SK-N-DZ (cell line): ENCODE measurements at regions not wholly inside any gene's neighbourhood (a gene's known extent, or its start where the extent isn't known, plus 50 kb on each side); places are given as distances from the start of the nearest gene placed in this dataset.
"Not testable (repeated sequence)": the region's sequence is repeated elsewhere in the genome, so short reads cannot be mapped to it uniquely, and the experiment has no call there.

Experiments used
- DNase-seq: peaks from one replicate; pipeline ENCODE4 v3.0.0-alpha.2; 2015; ENCODE audit warnings: low spot score

- no peak for DNase-seq
Measured at GRCh38 chr14:89699071-89699470, 255.5 kb downstream of the EFCAB11 start.

- no peak for DNase-seq
Measured at GRCh38 chr14:89697281-89698060, 257.1 kb downstream of the EFCAB11 start.

- no peak for DNase-seq
Measured at GRCh38 chr14:89695846-89696245, 258.7 kb downstream of the EFCAB11 start.

- no peak for DNase-seq
Measured at GRCh38 chr14:89690139-89690538, 264.4 kb downstream of the EFCAB11 start.

- DNase-seq: not testable (repeated sequence)
Measured at GRCh38 chr14:89689711-89690110, 264.8 kb downstream of the EFCAB11 start.

GRCh38 chr14:89688507-89689211 is 265.9 kb downstream of the EFCAB11 start:
- DNase-seq: no peak

GRCh38 chr14:89687129-89687528 is 267.4 kb downstream of the EFCAB11 start:
- not testable (repeated sequence) for DNase-seq

GRCh38 chr14:89684139-89684538 is 267.1 kb upstream of the FOXN3 start:
- DNase-seq: no peak

GRCh38 chr14:89681086-89682018 is 264.3 kb upstream of the FOXN3 start:
- no peak for DNase-seq

GRCh38 chr14:89680156-89680555 is 263.1 kb upstream of the FOXN3 start:
- no peak for DNase-seq

- no peak for DNase-seq
Measured at GRCh38 chr14:89678768-89679167, 261.7 kb upstream of the FOXN3 start.

GRCh38 chr14:89675590-89675989 is 258.6 kb upstream of the FOXN3 start:
- no peak for DNase-seq

GRCh38 chr14:89674936-89675335 is 257.9 kb upstream of the FOXN3 start:
- no peak for DNase-seq

GRCh38 chr14:89674240-89674639 is 257.2 kb upstream of the FOXN3 start:
- DNase-seq: no peak

- no peak for DNase-seq
Measured at GRCh38 chr14:89673512-89674225, 256.6 kb upstream of the FOXN3 start.

- DNase-seq: peak; percentile 25
Measured at GRCh38 chr14:89672636-89673511, 255.8 kb upstream of the FOXN3 start.

GRCh38 chr14:89669193-89669592 is 252.2 kb upstream of the FOXN3 start:
- DNase-seq: no peak

GRCh38 chr14:89667983-89668382 is 250.9 kb upstream of the FOXN3 start:
- peak; percentile 16 for DNase-seq

- DNase-seq: not testable (repeated sequence)
Measured at GRCh38 chr14:89665300-89666081, 248.5 kb upstream of the FOXN3 start.
